ENCODE measurements at regions not wholly inside any gene's neighbourhood (a gene's known extent, or its start where the extent isn't known, plus 50 kb on each side); places are given as distances from the start of the nearest gene placed in this dataset.

DNA sequence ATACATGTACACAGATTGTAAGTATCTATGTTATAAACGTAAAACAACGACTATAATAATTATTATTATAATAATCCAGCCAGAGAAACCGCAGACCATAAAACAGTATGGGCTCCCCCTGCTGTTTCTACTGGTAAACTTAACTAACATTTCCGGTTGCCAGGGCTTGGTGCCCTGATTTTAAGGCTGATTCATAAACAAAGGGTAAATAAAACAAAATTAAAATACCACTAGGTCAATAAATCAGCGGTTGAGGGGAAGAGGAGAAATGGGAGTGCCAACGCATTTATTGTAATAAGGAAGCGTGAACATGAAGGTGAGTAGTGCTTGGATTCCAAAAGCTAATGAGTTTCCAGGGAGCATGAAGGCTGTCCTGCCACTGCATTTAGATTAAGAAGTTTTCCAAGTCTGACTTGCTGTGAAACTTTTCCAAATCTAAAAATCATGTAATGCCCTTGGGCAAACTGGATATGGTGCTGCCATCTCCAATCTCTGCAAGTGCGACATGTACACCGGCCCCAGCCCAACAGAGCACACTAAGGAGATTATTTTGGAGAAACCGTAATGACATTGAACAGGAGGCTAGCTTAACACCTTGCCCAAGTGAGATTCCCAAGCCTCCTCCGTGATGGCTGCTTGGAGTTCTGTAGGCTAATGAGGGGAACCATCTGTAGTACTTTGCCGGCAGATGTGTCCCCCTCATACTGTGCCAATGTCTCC lies 50.7 kb upstream of the HNRNPA3 start:
- peak; percentile 37 for DNase-seq

Data from CD4-positive, alpha-beta T cell treated with Interleukin-6 for 4 hours (primary cell).